Mesendoderm (in vitro differentiated cells): ENCODE measurements at regions not wholly inside any gene's neighbourhood (a gene's known extent, or its start where the extent isn't known, plus 50 kb on each side); places are given as distances from the start of the nearest gene placed in this dataset.

Source experiments
- DNase-seq: peaks from one replicate; pipeline ENCODE4 v3.0.0; 2013
- H2AK5ac ChIP-seq: 2 replicates; pipeline ENCODE4 v1.6.1; 2013; ENCODE audit warnings: low read length, inconsistent platforms
- H2BK120ac ChIP-seq: 2 replicates; pipeline ENCODE4 v1.6.1; 2013; ENCODE audit warnings: low read depth, mild to moderate bottlenecking, low read length, moderate library complexity, mixed read lengths
- H2BK15ac ChIP-seq: replicated peaks from 2 replicates; pipeline ENCODE4 v1.6.1; 2013; ENCODE audit warnings: low read depth, mild to moderate bottlenecking, moderate library complexity
- H2BK5ac ChIP-seq: 2 replicates; pipeline ENCODE4 v1.6.1; 2013; ENCODE audit warnings: low read length, inconsistent platforms
- H3K18ac ChIP-seq: 2 replicates; pipeline ENCODE4 v1.6.1; 2013; ENCODE audit warnings: mild to moderate bottlenecking, low read length, mixed read lengths
- H3K23ac ChIP-seq: one replicate; pipeline ENCODE4 v1.6.1; 2013; ENCODE audit warnings: low read length
- H3K27ac ChIP-seq: 2 replicates; pipeline ENCODE4 v1.5.1; 2013; ENCODE audit warnings: low read depth, mild to moderate bottlenecking, inconsistent platforms, low read length, moderate library complexity
- H3K27me3 ChIP-seq: 2 replicates; pipeline ENCODE4 v1.6.1; 2013; ENCODE audit warnings: low read length, control low read depth, mild to moderate bottlenecking, inconsistent platforms; ENCODE audit not compliant: insufficient read depth, poor library complexity
- H3K36me3 ChIP-seq: 2 replicates; pipeline ENCODE4 v1.6.1; 2013; ENCODE audit warnings: low read length, inconsistent platforms; ENCODE audit not compliant: control insufficient read depth, insufficient read depth
- H3K4ac ChIP-seq: one replicate; pipeline ENCODE4 v1.6.1; 2013; ENCODE audit warnings: low read depth, mild to moderate bottlenecking, low read length, moderate library complexity
- H3K4me1 ChIP-seq: 2 replicates; pipeline ENCODE4 v1.6.1; 2013; ENCODE audit warnings: low read depth, low read length, inconsistent platforms; ENCODE audit not compliant: control insufficient read depth
- H3K4me2 ChIP-seq: 2 replicates; pipeline ENCODE4 v1.6.1; 2013; ENCODE audit warnings: low read length
- H3K4me3 ChIP-seq: 2 replicates; pipeline ENCODE4 v1.5.1; 2013; ENCODE audit warnings: mild to moderate bottlenecking, low read length
- H3K56ac ChIP-seq: one replicate; pipeline ENCODE4 v1.6.1; 2013; ENCODE audit warnings: low read length
- H3K79me1 ChIP-seq: 2 replicates; pipeline ENCODE4 v1.6.1; 2013; ENCODE audit warnings: low read length, inconsistent platforms
- H3K79me2 ChIP-seq: 2 replicates; pipeline ENCODE4 v1.6.1; 2013; ENCODE audit warnings: mild to moderate bottlenecking, low read length; ENCODE audit not compliant: control insufficient read depth, insufficient read depth
- H3K9ac ChIP-seq: 2 replicates; pipeline ENCODE4 v1.6.1; 2013; ENCODE audit warnings: low read length, inconsistent platforms
- H4K5ac ChIP-seq: one replicate; pipeline ENCODE4 v1.6.1; 2013; ENCODE audit warnings: low read length
- H4K8ac ChIP-seq: one replicate; pipeline ENCODE4 v1.6.1; 2013; ENCODE audit warnings: low read depth, mild to moderate bottlenecking, control low read depth, low read length, moderate library complexity
- WGBS: extraction: QIAGEN DNeasy Blood & Tissue Kit; methylation state at CpG from one replicate; pipeline ENCODE4 v1.1.7; 2013; ENCODE audit warnings: low lambda C conversion rate, missing lambda C conversion rate; ENCODE audit not compliant: insufficient coverage; ENCODE audit errors: extremely low coverage; 5-methylcytosine and 5-hydroxymethylcytosine counted together

DNA sequence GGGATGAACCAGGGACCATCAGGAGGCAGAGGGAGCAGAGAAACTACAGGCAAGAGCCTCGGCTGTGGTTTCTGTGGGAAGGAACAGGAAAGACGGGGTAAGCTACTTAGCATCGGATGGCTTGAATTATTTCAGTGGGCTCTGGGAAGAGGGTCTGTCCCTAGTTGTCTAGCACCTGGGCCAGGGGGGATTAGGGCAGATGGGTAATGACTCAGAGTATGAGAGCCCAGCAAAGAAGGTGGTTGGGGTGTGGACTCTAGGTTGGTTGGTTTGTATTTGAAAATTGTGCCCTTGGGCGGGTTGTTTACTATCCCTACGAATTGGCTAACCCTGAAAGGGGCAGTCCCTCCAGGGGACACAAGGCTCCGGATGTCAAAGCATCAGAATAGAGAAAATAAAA is 148.5 kb upstream of the TAB2 start:
- no peaks in the 10 kb centered on the region for H3K4me1 ChIP-seq
- no peak overlapping the region for H3K4ac ChIP-seq
- no peak overlapping the region for H4K5ac ChIP-seq
- H3K79me1 ChIP-seq: no peaks in the 10 kb centered on the region
- no peak for DNase-seq
- no peaks in the 10 kb centered on the region for H3K79me2 ChIP-seq
- H2BK5ac ChIP-seq: no peak overlapping the region
- WGBS: no CpG with 5 or more reads among the region's 6 CpGs
- no peak overlapping the region for H3K18ac ChIP-seq
- no peak overlapping the region for H2BK15ac ChIP-seq
- no peak overlapping the region for H3K23ac ChIP-seq
- H3K4me3 ChIP-seq: no peak overlapping the region
- H3K27ac ChIP-seq: no peak overlapping the region
- H2BK120ac ChIP-seq: no peak overlapping the region
- H3K56ac ChIP-seq: no peak overlapping the region
- H3K27me3 ChIP-seq: no peaks in the 10 kb centered on the region
- H3K4me2 ChIP-seq: no peak overlapping the region
- no peak overlapping the region for H3K9ac ChIP-seq
- no peak overlapping the region for H2AK5ac ChIP-seq
- H3K36me3 ChIP-seq: no peaks in the 10 kb centered on the region
- no peak overlapping the region for H4K8ac ChIP-seq

DNA sequence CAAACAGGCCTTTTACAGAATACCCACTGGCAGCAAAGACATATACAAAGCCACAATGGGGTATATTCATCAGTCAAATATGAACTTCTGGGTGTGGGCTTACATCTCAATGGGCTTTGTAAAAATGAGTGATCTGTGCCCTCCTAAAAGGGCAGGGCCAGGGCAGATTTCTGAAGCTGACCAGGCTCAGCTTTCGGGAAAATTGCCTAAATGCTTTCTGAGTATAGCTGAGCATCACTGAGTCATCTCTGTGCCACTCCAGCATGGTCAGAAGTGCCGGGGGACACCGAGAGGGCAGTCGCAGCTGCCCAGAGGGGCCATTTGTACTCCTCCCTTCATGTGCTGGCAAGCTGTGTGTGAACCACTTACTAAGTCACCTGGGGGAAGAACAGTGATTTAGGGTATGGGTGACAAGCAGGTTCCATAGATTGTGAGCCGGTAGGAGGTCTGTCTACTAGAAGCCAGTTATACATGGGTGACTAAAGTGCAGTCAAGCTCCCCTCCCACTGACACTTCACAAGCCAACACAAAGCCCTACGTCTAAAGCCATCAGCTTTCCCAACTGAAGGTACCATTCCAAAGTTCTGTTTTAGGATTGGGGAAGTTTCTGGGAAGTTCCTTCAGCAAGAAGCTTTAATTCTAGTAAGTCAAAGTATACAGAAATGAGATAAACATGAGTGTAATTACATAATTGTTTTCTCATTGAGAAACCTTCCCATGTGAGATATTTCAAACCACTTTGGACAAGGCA is 147.6 kb upstream of the TAB2 start:
- no peaks in the 10 kb centered on the region for H3K4me1 ChIP-seq
- H3K36me3 ChIP-seq: no peaks in the 10 kb centered on the region
- no peak overlapping the region for H2BK15ac ChIP-seq
- no peak overlapping the region for H4K8ac ChIP-seq
- no peak for DNase-seq
- no peak overlapping the region for H3K18ac ChIP-seq
- no peak overlapping the region for H3K56ac ChIP-seq
- no peak overlapping the region for H3K4ac ChIP-seq
- no peak overlapping the region for H2AK5ac ChIP-seq
- no peaks in the 10 kb centered on the region for H3K79me1 ChIP-seq
- H3K4me3 ChIP-seq: no peak overlapping the region
- WGBS: no CpG with 5 or more reads among the region's 6 CpGs
- H3K9ac ChIP-seq: no peak overlapping the region
- no peak overlapping the region for H2BK120ac ChIP-seq
- H2BK5ac ChIP-seq: no peak overlapping the region
- H3K79me2 ChIP-seq: no peaks in the 10 kb centered on the region
- no peak overlapping the region for H3K4me2 ChIP-seq
- H3K27me3 ChIP-seq: no peaks in the 10 kb centered on the region
- no peak overlapping the region for H4K5ac ChIP-seq
- no peak overlapping the region for H3K27ac ChIP-seq
- no peak overlapping the region for H3K23ac ChIP-seq

DNA sequence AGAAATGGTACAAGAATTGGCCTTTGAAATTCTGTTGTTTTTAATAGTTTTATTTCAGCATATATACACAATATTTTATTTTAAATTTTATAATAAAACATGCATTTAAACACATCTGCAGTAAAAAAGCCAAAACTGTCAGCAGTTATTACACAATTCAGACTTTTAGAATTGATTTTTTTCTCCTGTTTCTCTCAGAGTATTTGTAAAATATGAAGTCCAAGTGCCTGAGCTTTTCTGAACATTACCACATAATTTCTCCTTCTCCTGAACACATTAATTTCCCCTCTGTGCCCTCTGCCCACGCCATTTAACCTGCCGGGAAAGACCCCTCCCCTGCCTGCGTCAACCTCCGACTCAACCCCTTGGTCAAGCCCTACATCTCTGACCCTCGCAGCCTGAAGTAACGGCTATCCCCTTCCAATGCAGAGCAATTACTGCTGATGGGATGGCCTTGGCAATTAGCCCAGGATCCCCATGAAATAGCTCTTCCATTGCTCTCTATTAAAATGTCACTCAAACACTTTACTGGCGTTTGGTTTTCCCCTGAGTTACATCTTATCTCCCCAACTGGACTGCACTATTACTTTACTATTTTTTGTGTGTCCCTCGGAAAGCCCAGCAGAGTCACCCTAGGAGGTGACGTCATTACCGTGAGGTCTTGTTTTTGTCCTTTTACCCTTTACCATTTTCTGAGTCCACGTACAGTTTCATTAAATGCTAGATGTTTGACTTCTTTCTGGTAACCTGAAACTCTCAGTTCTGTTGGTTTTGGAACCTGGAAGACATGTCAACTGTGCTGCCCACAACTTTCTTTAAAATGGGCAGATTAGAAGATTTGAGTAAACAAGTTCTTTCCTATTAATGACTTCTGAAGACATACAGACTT is 146.7 kb upstream of the TAB2 start:
- H4K8ac ChIP-seq: no peak overlapping the region
- no peak overlapping the region for H2BK15ac ChIP-seq
- no peak overlapping the region for H3K4ac ChIP-seq
- no CpG with 5 or more reads among the region's 11 CpGs for WGBS
- no peak overlapping the region for H2AK5ac ChIP-seq
- H3K79me1 ChIP-seq: no peaks in the 10 kb centered on the region
- no peaks in the 10 kb centered on the region for H3K27me3 ChIP-seq
- no peak overlapping the region for H3K18ac ChIP-seq
- no peaks in the 10 kb centered on the region for H3K36me3 ChIP-seq
- no peak overlapping the region for H3K9ac ChIP-seq
- no peak overlapping the region for H3K4me3 ChIP-seq
- H3K27ac ChIP-seq: no peak overlapping the region
- DNase-seq: no peak
- H4K5ac ChIP-seq: no peak overlapping the region
- H2BK5ac ChIP-seq: no peak overlapping the region
- no peak overlapping the region for H3K56ac ChIP-seq
- H3K4me2 ChIP-seq: no peak overlapping the region
- no peaks in the 10 kb centered on the region for H3K79me2 ChIP-seq
- no peak overlapping the region for H3K23ac ChIP-seq
- H2BK120ac ChIP-seq: no peak overlapping the region
- no peaks in the 10 kb centered on the region for H3K4me1 ChIP-seq

DNA sequence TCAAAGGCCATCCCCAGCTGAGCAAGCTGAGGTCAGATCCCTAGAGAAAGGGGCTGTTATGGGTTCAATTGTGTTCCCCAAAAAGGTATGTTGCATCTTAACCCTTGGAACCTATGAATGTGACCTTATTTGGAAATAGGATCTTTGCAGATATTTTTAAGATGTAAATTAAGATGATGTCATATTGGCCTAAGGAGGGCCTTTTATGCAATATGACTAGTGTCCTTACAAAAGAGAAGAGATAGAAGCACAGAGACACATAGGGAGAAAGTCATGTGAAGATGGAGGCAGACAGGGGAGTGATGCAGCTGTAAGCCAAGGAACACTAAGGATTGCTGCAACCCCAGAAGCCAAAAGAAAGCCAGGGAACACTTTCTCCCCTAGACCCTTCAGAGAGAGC is 144.3 kb upstream of the TAB2 start:
- Histone ChIP-seq H4K5ac (no peak overlapping the region), H3K56ac (no peak overlapping the region), H2BK15ac (no peak overlapping the region), H3K36me3 (no peaks in the 10 kb centered on the region), H2BK120ac (no peak overlapping the region), H3K4ac (no peak overlapping the region), H3K79me2 (no peaks in the 10 kb centered on the region), H3K27ac (no peak overlapping the region), H2BK5ac (no peak overlapping the region), H4K8ac (no peak overlapping the region), H3K4me1 (no peaks in the 10 kb centered on the region), H3K27me3 (no peaks in the 10 kb centered on the region), H3K23ac (no peak overlapping the region), H3K4me2 (no peak overlapping the region), H3K4me3 (no peak overlapping the region), H3K79me1 (no peaks in the 10 kb centered on the region), H3K18ac (no peak overlapping the region), H2AK5ac (no peak overlapping the region), H3K9ac (no peak overlapping the region)
- DNase-seq: no peak

DNA sequence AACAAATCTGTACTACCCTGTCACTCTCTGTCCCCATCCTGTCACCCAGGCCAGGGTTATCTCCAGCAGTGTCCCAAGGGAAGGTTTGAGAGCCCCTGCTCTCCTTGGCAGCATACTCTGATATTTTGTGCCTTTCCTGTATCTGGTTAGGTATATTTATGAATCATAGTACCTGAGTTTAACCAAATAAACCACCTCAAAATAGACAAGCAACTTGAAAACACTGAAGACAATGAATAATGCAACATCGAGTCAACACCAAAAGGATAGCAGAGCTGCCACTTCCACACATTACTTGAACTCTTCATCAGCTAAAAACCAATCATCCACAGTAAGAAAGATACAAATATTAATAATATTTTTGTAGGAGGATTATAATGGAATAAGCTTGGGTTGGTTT is 142.6 kb upstream of the TAB2 start:
- Histone ChIP-seq H4K5ac (no peak overlapping the region), H2BK5ac (no peak overlapping the region), H3K4me1 (no peaks in the 10 kb centered on the region), H3K27ac (no peak overlapping the region), H3K79me1 (no peaks in the 10 kb centered on the region), H4K8ac (no peak overlapping the region), H2AK5ac (no peak overlapping the region), H3K23ac (no peak overlapping the region), H3K4ac (no peak overlapping the region), H3K56ac (no peak overlapping the region), H2BK15ac (no peak overlapping the region), H3K36me3 (no peaks in the 10 kb centered on the region), H3K4me3 (no peak overlapping the region), H3K9ac (no peak overlapping the region), H3K4me2 (no peak overlapping the region), H2BK120ac (no peak overlapping the region), H3K79me2 (no peaks in the 10 kb centered on the region), H3K27me3 (no peaks in the 10 kb centered on the region), H3K18ac (no peak overlapping the region)
- WGBS: no CpG with 5 or more reads among the region's 1 CpG
- DNase-seq: no peak
